HCT116 (cell line): ENCODE measurements at regions not wholly inside any gene's neighbourhood (a gene's known extent, or its start where the extent isn't known, plus 50 kb on each side); places are given as distances from the start of the nearest gene placed in this dataset.

ENCODE experiments used
- ATAC-seq: fragments of 200-7000 bp; cut with Tn5 transposase; 2 replicates; pipeline ENCODE4 v1.9.1; 2020; ENCODE audit warnings: mild to moderate bottlenecking, moderate library complexity
- BruUV-seq: library from RNA; stranded (reverse); fragments of 400-500 nt; replicated peaks from 2 replicates; lab custom pipeline; 2021; lab: Mats Ljungman, UMichigan
- CTCF ChIA-PET: fragments of 300-600 bp; sonication (Branson Sonifier 250); formaldehyde crosslinking; loops from one replicate; lab custom pipeline; 2021; ENCODE audit warnings: antibody characterized with exemption; lab: Charles Lee
- POLR2A ChIA-PET: fragments of 300-600, 350-600 bp; sonication (Branson Sonifier 250); formaldehyde crosslinking; loops from one replicate; lab custom pipeline; 2021; ENCODE audit warnings: antibody characterized with exemption; lab: Charles Lee
- RAD21 ChIA-PET, 2 experiments: fragments of 300-600 bp; sonication (Branson Sonifier 250); formaldehyde crosslinking; loops; one replicate each; lab custom pipeline; 2023; ENCODE audit warnings: low total read pairs in 2 of 2; ENCODE audit not compliant: uncharacterized antibody in 2 of 2, unreplicated experiment in 2 of 2, low non-redundant PET in 1 of 2; lab: Charles Lee
- DNase-seq: peaks from one replicate; pipeline ENCODE4 v3.0.0-alpha.2; 2010; ENCODE audit warnings: low read depth, low spot score
- H2AFZ ChIP-seq: fragments of 200-600 bp; shearing (Covaris generic), sonication (generic); 2 replicates; pipeline ENCODE4 v1.6.1; 2017; ENCODE audit warnings: low read depth, mixed run types, mixed read lengths, antibody characterized with exemption, low read length; ENCODE audit not compliant: poor library complexity, severe bottlenecking
- H3K27ac ChIP-seq: 2 replicates; pipeline ENCODE4 v1.5.1; 2012; ENCODE audit warnings: low read depth, low read length
- H3K27me3 ChIP-seq: fragments of 200-600 bp; sonication (generic); 2 replicates; pipeline ENCODE4 v1.6.1; 2016; ENCODE audit warnings: mixed run types, low read length, mixed read lengths; ENCODE audit not compliant: insufficient read depth
- H3K36me3 ChIP-seq, 2 experiments: fragments of 200-500 bp in 1 of 2; fragments of 200-600 bp in 1 of 2; sonication (Bioruptor generic) in 1 of 2; sonication (generic) in 1 of 2; 2 replicates each; pipeline versions ENCODE4 v1.5.1 to v1.6.1; 2014 to 2016; ENCODE audit warnings: low read length in 2 of 2, inconsistent platforms in 1 of 2, mixed read lengths in 1 of 2, mixed run types in 1 of 2; ENCODE audit not compliant: insufficient read depth in 2 of 2, control insufficient read depth in 1 of 2
- H3K4me1 ChIP-seq, 2 experiments: fragments of 200-600 bp in 1 of 2; sonication (generic) in 1 of 2; 2 replicates each; pipeline versions ENCODE4 v1.5.1 to v1.6.1; 2012 to 2017; ENCODE audit warnings: low read length in 2 of 2, inconsistent platforms in 1 of 2, mild to moderate bottlenecking in 1 of 2, mixed read lengths in 1 of 2, mixed run types in 1 of 2, moderate library complexity in 1 of 2; ENCODE audit not compliant: insufficient read depth in 2 of 2, control insufficient read depth in 1 of 2
- H3K4me2 ChIP-seq: fragments of 200-600 bp; sonication (generic); 2 replicates; pipeline ENCODE4 v1.6.1; 2017; ENCODE audit warnings: mixed run types, low read length, mixed read lengths
- H3K4me3 ChIP-seq, 2 experiments: fragments of 200-600 bp in 1 of 2; sonication (generic) in 1 of 2; replicated peaks in 1 of 2; 2 replicates each; pipeline ENCODE4 v1.5.1; 2011 to 2016; ENCODE audit warnings: low read length in 2 of 2, control low read depth in 1 of 2, low read depth in 1 of 2, mild to moderate bottlenecking in 1 of 2, mixed read lengths in 1 of 2, mixed run types in 1 of 2
- H3K79me2 ChIP-seq: fragments of 200-600 bp; sonication (generic); 2 replicates; pipeline ENCODE4 v1.6.1; 2017; ENCODE audit warnings: mild to moderate bottlenecking, mixed run types, low read length, moderate library complexity, mixed read lengths; ENCODE audit not compliant: insufficient read depth
- H3K9ac ChIP-seq: fragments of 200-600 bp; sonication (generic); 2 replicates; pipeline ENCODE4 v1.6.1; 2016; ENCODE audit warnings: low read length, mixed read lengths
- H3K9me2 ChIP-seq: fragments of 200-600 bp; sonication (generic), shearing (Covaris generic); 2 replicates; pipeline ENCODE4 v1.6.1; 2017; ENCODE audit warnings: mixed run types, mild to moderate bottlenecking, moderate library complexity; ENCODE audit not compliant: insufficient read depth
- H3K9me3 ChIP-seq, 2 experiments: fragments of 200-500 bp in 1 of 2; fragments of 200-600 bp in 1 of 2; sonication (Bioruptor generic) in 1 of 2; sonication (generic) in 1 of 2; 2 replicates each; pipeline ENCODE4 v1.6.1; 2014 to 2017; ENCODE audit warnings: low read length in 2 of 2, mixed read lengths in 2 of 2, inconsistent platforms in 1 of 2, low read depth in 1 of 2, mild to moderate bottlenecking in 1 of 2, mixed run types in 1 of 2, moderate library complexity in 1 of 2; ENCODE audit not compliant: control insufficient read depth in 1 of 2, insufficient read depth in 1 of 2
- H4K20me1 ChIP-seq: fragments of 200-600 bp; sonication (generic), shearing (Covaris generic); 2 replicates; pipeline ENCODE4 v1.6.1; 2017; ENCODE audit warnings: mixed run types, mild to moderate bottlenecking, moderate library complexity; ENCODE audit not compliant: insufficient read depth
- CBX3 ChIP-seq: IDR thresholded peaks from 2 replicates; pipeline ENCODE4 v1.6.1; 2012; ENCODE audit warnings: low read depth
- EGR1 ChIP-seq: IDR thresholded peaks from 2 replicates; pipeline ENCODE4 v1.6.1; 2012; ENCODE audit warnings: low read depth
- ELF1 ChIP-seq: IDR thresholded peaks from 2 replicates; pipeline ENCODE4 v1.6.1; 2012; ENCODE audit warnings: low read depth, borderline replicate concordance
- EZH2 ChIP-seq: fragments of 200-600 bp; sonication (generic); IDR thresholded peaks from 2 replicates; pipeline ENCODE4 v1.6.1; 2017; ENCODE audit warnings: antibody characterized with exemption, mixed run types
- EZH2phosphoT487 ChIP-seq: fragments of 200-600 bp; IDR thresholded peaks from 2 replicates; pipeline ENCODE4 v1.6.1; 2018; ENCODE audit warnings: antibody characterized with exemption, borderline replicate concordance
- FOSL1 ChIP-seq: IDR thresholded peaks from 2 replicates; pipeline ENCODE4 v1.6.1; 2012; ENCODE audit warnings: low read depth
- MAX ChIP-seq: IDR thresholded peaks from 2 replicates; pipeline ENCODE4 v1.6.1; 2012
- POLR2AphosphoS5 ChIP-seq: IDR thresholded peaks from 2 replicates; pipeline ENCODE4 v1.6.1; 2011; ENCODE audit warnings: mild to moderate bottlenecking, low read depth, low read length, moderate library complexity
- REST ChIP-seq: IDR thresholded peaks from 2 replicates; pipeline ENCODE4 v1.6.1; 2012; ENCODE audit warnings: low read depth
- SIN3A ChIP-seq: IDR thresholded peaks from 2 replicates; pipeline ENCODE4 v1.6.1; 2012; ENCODE audit warnings: low read depth
- SP1 ChIP-seq: IDR thresholded peaks from 2 replicates; pipeline ENCODE4 v1.6.1; 2012; ENCODE audit warnings: low read depth
- SRF ChIP-seq: IDR thresholded peaks from 2 replicates; pipeline ENCODE4 v1.6.1; 2012; ENCODE audit warnings: low read depth
- YY1 ChIP-seq: IDR thresholded peaks from 2 replicates; pipeline ENCODE4 v1.6.1; 2011; ENCODE audit warnings: low read length, low read depth, moderate library complexity, mild to moderate bottlenecking; ENCODE audit not compliant: insufficient replicate concordance; ENCODE audit errors: extremely low read depth
- ZBTB33 ChIP-seq: IDR thresholded peaks from 2 replicates; pipeline ENCODE4 v1.6.1; 2011; ENCODE audit warnings: mild to moderate bottlenecking, low read length, moderate library complexity; ENCODE audit not compliant: insufficient replicate concordance; ENCODE audit errors: extremely low read depth
- ZFX ChIP-seq: fragments of 450-650 bp; IDR thresholded peaks from 2 replicates; pipeline ENCODE4 v1.6.1; 2017
- ZNF274 ChIP-seq: fragments of 200-500 bp; sonication (Bioruptor generic); IDR thresholded peaks from 2 replicates; pipeline ENCODE4 v1.6.1; 2014; ENCODE audit warnings: mild to moderate bottlenecking, low read depth, low read length, inconsistent platforms
- intact Hi-C: fragments of 100-400 bp; cut with micrococcal nuclease; formaldehyde crosslinking; loops from 2 replicates; pipeline ENCODE4 v1.10.0; 2022

- ChIA-PET CTCF (no interaction called here), POLR2A (no interaction called here)
- intact Hi-C loops = no loop called here
- ATAC-seq (no peak), DNase-seq (no peak)
- H2AFZ ChIP-seq = no peak overlapping the region
- H3K27me3 ChIP-seq = no peaks in the 10 kb centered on the region
- no peak overlapping the region for H3K27ac ChIP-seq
- H3K36me3 ChIP-seq = no peaks in the 10 kb centered on the region
- H3K9me2 ChIP-seq = no peaks in the 10 kb centered on the region
- H3K9ac ChIP-seq = no peak overlapping the region
- no peaks in the 10 kb centered on the region for H4K20me1 ChIP-seq
- H3K4me1 ChIP-seq = no peaks in the 10 kb centered on the region
- TF ChIP-seq EZH2phosphoT487 (no peak), EGR1 (no peak), MAX (no peak), SP1 (no peak), ZNF274 (no peak), REST (no peak), SRF (no peak), FOSL1 (no peak), ELF1 (no peak), SIN3A (no peak), ZFX (no peak), POLR2AphosphoS5 (no peak), YY1 (no peak), CBX3 (no peak), EZH2 (no peak), ZBTB33 (no peak)
- TF ChIP-seq, all 23 proteins: peak for 0
- H3K4me2 ChIP-seq = no peak overlapping the region
- peaks cover 3 to 24% of the 10 kb centered on the region in 2 experiments; a peak in 2 of 4 replicates for H3K9me3 ChIP-seq
- H3K79me2 ChIP-seq = no peaks in the 10 kb centered on the region
- no peak overlapping the region for H3K4me3 ChIP-seq
- BruUV-seq = no TSS peak
- RAD21 ChIA-PET = no interaction called here
Measured at GRCh38 chr6:51099201-51099600, 280.5 kb downstream of the TFAP2B start.
